ENCODE measurements at regions not wholly inside any gene's neighbourhood (a gene's known extent, or its start where the extent isn't known, plus 50 kb on each side); places are given as distances from the start of the nearest gene placed in this dataset.

- FAIRE-seq (no peak), DNase-seq (ENCODE audit: low read depth in 1 of 2, low spot score in 2 of 2) (no peak)
- Histone ChIP-seq H4K8ac (ENCODE audit: extremely low read depth, insufficient read depth, low read length) (no peak overlapping the region), H3K9me3 (ENCODE audit: insufficient read depth in 2 of 2, low read depth in 1 of 2, low read length in 1 of 2) (no peaks in the 10 kb centered on the region), H4K20me1 (replicated peaks in 1 of 2; ENCODE audit: control insufficient read depth in 1 of 2, insufficient read depth in 2 of 2, low read length in 2 of 2) (no peaks in the 10 kb centered on the region), H2BK15ac (ENCODE audit: low read length) (no peak overlapping the region), H3K4me1 (replicated peaks in 1 of 4; ENCODE audit: control insufficient read depth in 3 of 4, insufficient read depth in 4 of 4, low read length in 3 of 4) (0 out of 7 replicates have a peak, but pooled peaks cover 0 to 4% (median 0%) of the 10 kb centered on the region in 4 experiments), H2BK12ac (ENCODE audit: low read depth, low read length) (no peak overlapping the region), H3K36me3 (ENCODE audit: control insufficient read depth in 2 of 4, insufficient read depth in 4 of 4, low read length in 3 of 4) (no peaks in the 10 kb centered on the region), H2AK5ac (ENCODE audit: low read depth, low read length) (no peak overlapping the region), H3K4me3 (ENCODE audit: extremely low read depth in 1 of 4, insufficient read depth in 2 of 4, low read depth in 3 of 4, low read length in 4 of 4) (no peak overlapping the region), H2AFZ (ENCODE audit: low read length) (no peak overlapping the region), H3K4me2 (ENCODE audit: insufficient read depth in 1 of 2, low read depth in 2 of 2, low read length in 2 of 2) (no peak overlapping the region), H3K27me3 (replicated peaks in 1 of 4; ENCODE audit: control insufficient read depth in 3 of 4, extremely low read depth in 1 of 4, insufficient read depth in 3 of 4, low read length in 3 of 4) (no peaks in the 10 kb centered on the region; a peak in 1 of 7 replicates), H3K79me1 (ENCODE audit: low read depth, low read length) (no peaks in the 10 kb centered on the region), H3K23ac (ENCODE audit: insufficient read length) (no peak overlapping the region), H3K9ac (replicated peaks in 1 of 4; ENCODE audit: extremely low read depth in 1 of 4, low read depth in 3 of 4, low read length in 3 of 4) (no peak overlapping the region), H3K4ac (replicated peaks; ENCODE audit: insufficient read length, low read depth, low read length) (no peak overlapping the region), H2BK20ac (ENCODE audit: low read length) (no peak overlapping the region), H4K91ac (replicated peaks; ENCODE audit: insufficient read length, low read length) (no peak overlapping the region), H2BK120ac (replicated peaks; ENCODE audit: low read depth, low read length) (no peak overlapping the region), H3K27ac (ENCODE audit: low read depth, low read length) (no peak overlapping the region), H3K23me2 (ENCODE audit: low read depth, low read length) (no peaks in the 10 kb centered on the region; the same call in 1 of the 2 replicates), H4K5ac (ENCODE audit: insufficient read length, low read depth, low read length) (no peak overlapping the region), H3K18ac (ENCODE audit: extremely low read depth, low read length) (no peak overlapping the region), H3K56ac (replicated peaks; ENCODE audit: insufficient read length, low read depth, low read length) (no peak overlapping the region), H2BK5ac (ENCODE audit: low read depth, low read length) (no peak overlapping the region), H3K14ac (ENCODE audit: insufficient read length) (no peak overlapping the region), H3K79me2 (ENCODE audit: control insufficient read depth in 1 of 2, insufficient read depth in 2 of 2, low read length in 2 of 2) (no peaks in the 10 kb centered on the region)
- no peak for TF ChIP-seq NANOG (IDR thresholded peaks at IDR 0.05; ENCODE audit: insufficient read depth, low read depth, low read length, poor library complexity, severe bottlenecking)
- no peak for TF ChIP-seq RNF2 (IDR thresholded peaks at IDR 0.05; ENCODE audit: borderline replicate concordance, low read depth, low read length, missing control alignments, poor library complexity, severe bottlenecking)
- TF ChIP-seq ATF2 (IDR thresholded peaks at IDR 0.05; ENCODE audit: low read length) = no peak
- TF ChIP-seq, protein P1, sequence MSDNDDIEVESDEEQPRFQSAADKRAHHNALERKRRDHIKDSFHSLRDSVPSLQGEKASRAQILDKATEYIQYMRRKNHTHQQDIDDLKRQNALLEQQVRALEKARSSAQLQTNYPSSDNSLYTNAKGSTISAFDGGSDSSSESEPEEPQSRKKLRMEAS (IDR thresholded peaks at IDR 0.05) = no peak
- no peak for TF ChIP-seq CHD2 (IDR thresholded peaks at IDR 0.05; ENCODE audit: low read length)
- 85% methylated on average over 3 of the region's 3 CpGs; no CpG with 5 or more reads in 1 of the 2 experiments for WGBS, 2 experiments (ENCODE audit: extremely low coverage in 1 of 2, insufficient coverage in 1 of 2, insufficient read length in 1 of 2, insufficient replicate concordance in 2 of 2, low coverage in 1 of 2, low lambda C conversion rate in 2 of 2, missing lambda C conversion rate in 1 of 2)
- CTCF ChIA-PET (ENCODE audit: partially characterized antibody) = no interaction called here
- POLR2A ChIA-PET (ENCODE audit: partially characterized antibody) = no interaction called here
Observed at GRCh38 chr11:79538775-79539174, 97.9 kb upstream of the TENM4 start.

Data from H1 (cell line).